GM13977 (cell line): ENCODE measurements at regions not wholly inside any gene's neighbourhood (a gene's known extent, or its start where the extent isn't known, plus 50 kb on each side); places are given as distances from the start of the nearest gene placed in this dataset.
"Not testable (repeated sequence)": the region's sequence is repeated elsewhere in the genome, so short reads cannot be mapped to it uniquely, and the experiment has no call there.

Experiments used
- DNase-seq: peaks from one replicate; pipeline ENCODE4 v3.0.0; 2012; ENCODE audit warnings: low spot score
- CTCF ChIP-seq: IDR thresholded peaks from 2 replicates; pipeline ENCODE4 v1.5.1; 2012; ENCODE audit warnings: mild to moderate bottlenecking, control low read depth; ENCODE audit not compliant: insufficient read depth; ENCODE audit errors: extremely low read depth, missing control alignments
- in situ Hi-C: fragments of 300-500 bp; cut with MboI; formaldehyde crosslinking; loops from one replicate; pipeline ENCODE4 v1.12.0; 2022; ENCODE audit warnings: low sequenced_read_pairs, low pct_unique_long_range_greater_than_20kb, mixed read lengths, inconsistent platforms; ENCODE audit not compliant: unreplicated experiment

- no peak for TF ChIP-seq CTCF
- in situ Hi-C loops: no loop called here
- DNase-seq: no peak
These were observed 188.2 kb upstream of the HMCN1 start for GRCh38 chr1:185546029-185546428.

- DNase-seq: no peak
- in situ Hi-C loops: no loop called here
- no peak for TF ChIP-seq CTCF
These were observed 192.3 kb upstream of the HMCN1 start for GRCh38 chr1:185541871-185542301.

GRCh38 chr1:185540295-185540694 is 193.9 kb upstream of the HMCN1 start:
- in situ Hi-C loops: no loop called here
- no peak for DNase-seq
- no peak for TF ChIP-seq CTCF

GRCh38 chr1:185539277-185539943 is 194.8 kb upstream of the HMCN1 start:
- no peak for DNase-seq
- in situ Hi-C loops: no loop called here
- TF ChIP-seq CTCF: no peak

GRCh38 chr1:185538309-185538898 is 195.8 kb upstream of the HMCN1 start:
- DNase-seq, in situ Hi-C loops: not testable (repeated sequence)

- no peak for DNase-seq
- no peak for TF ChIP-seq CTCF
- in situ Hi-C loops: no loop called here
These were observed 196.6 kb upstream of the HMCN1 start for GRCh38 chr1:185537596-185537995.

- DNase-seq: no peak
- TF ChIP-seq CTCF: no peak
- in situ Hi-C loops: no loop called here
These were observed 197.8 kb upstream of the HMCN1 start for GRCh38 chr1:185536165-185536920.
